Osteocyte (in vitro differentiated cells): ENCODE measurements at regions not wholly inside any gene's neighbourhood (a gene's known extent, or its start where the extent isn't known, plus 50 kb on each side); places are given as distances from the start of the nearest gene placed in this dataset.
A peak's percentile ranks its signal among the peaks of the same experiment; 100 is the strongest.
"Not testable (repeated sequence)": the region's sequence is repeated elsewhere in the genome, so short reads cannot be mapped to it uniquely, and the experiment has no call there.

Source experiments
- DNase-seq: peaks from one replicate; pipeline ENCODE4 v3.0.0; 2021; ENCODE audit warnings: mixed read lengths; ENCODE audit not compliant: unreplicated experiment; ENCODE audit errors: extremely low spot score
- H3K27ac Mint-ChIP-seq: one replicate; pipeline ENCODE4 v1.8.0; 2021; ENCODE audit warnings: mild to moderate bottlenecking, mixed read lengths; ENCODE audit not compliant: unreplicated experiment
- H3K27me3 Mint-ChIP-seq: one replicate; pipeline ENCODE4 v1.8.0; 2021; ENCODE audit warnings: mixed read lengths; ENCODE audit not compliant: unreplicated experiment
- H3K36me3 Mint-ChIP-seq: one replicate; pipeline ENCODE4 v1.8.0; 2021; ENCODE audit warnings: mixed read lengths; ENCODE audit not compliant: unreplicated experiment
- H3K4me1 Mint-ChIP-seq: one replicate; pipeline ENCODE4 v1.8.0; 2021; ENCODE audit warnings: mixed read lengths; ENCODE audit not compliant: unreplicated experiment
- H3K4me3 Mint-ChIP-seq: one replicate; pipeline ENCODE4 v1.8.0; 2021; ENCODE audit warnings: mild to moderate bottlenecking, moderate library complexity, mixed read lengths; ENCODE audit not compliant: unreplicated experiment
- H3K9me3 Mint-ChIP-seq: one replicate; pipeline ENCODE4 v1.8.0; 2021; ENCODE audit warnings: mixed read lengths; ENCODE audit not compliant: unreplicated experiment
- CTCF ChIP-seq: fragments of 200-600 bp; sonication (generic); IDR thresholded peaks from 2 replicates; pipeline ENCODE4 v1.5.0; 2021; ENCODE audit warnings: antibody characterized with exemption, mild to moderate bottlenecking, moderate library complexity

- Mint-ChIP-seq H3K9me3 (peaks cover 4% of the 10 kb centered on the region), H3K27me3 (no peaks in the 10 kb centered on the region), H3K4me1 (peaks cover 47% of the 10 kb centered on the region), H3K36me3 (no peaks in the 10 kb centered on the region), H3K4me3 (no peak overlapping the region), H3K27ac (no peak overlapping the region)
- TF ChIP-seq CTCF, result no peak
- no peak for DNase-seq
Measured at GRCh38 chr1:222377428-222378088, 170.3 kb downstream of the HHIPL2 start.

GRCh38 chr1:222376791-222377190 is 171.1 kb downstream of the HHIPL2 start:
- H3K4me1 Mint-ChIP-seq, result peaks cover 54% of the 10 kb centered on the region
- not testable (repeated sequence) for H3K9me3 Mint-ChIP-seq, H3K27me3 Mint-ChIP-seq, H3K36me3 Mint-ChIP-seq, DNase-seq, H3K4me3 Mint-ChIP-seq, H3K27ac Mint-ChIP-seq

- peak overlapping the region; percentile 36 for H3K27ac Mint-ChIP-seq
- no peak overlapping the region for H3K4me3 Mint-ChIP-seq
- no peak for TF ChIP-seq CTCF
- peaks cover 65% of the 10 kb centered on the region for H3K4me1 Mint-ChIP-seq
- no peak for DNase-seq
- H3K36me3 Mint-ChIP-seq, result no peaks in the 10 kb centered on the region
- peaks cover 4% of the 10 kb centered on the region for H3K9me3 Mint-ChIP-seq
- H3K27me3 Mint-ChIP-seq, result no peaks in the 10 kb centered on the region
Measured at GRCh38 chr1:222375701-222376100, 172.2 kb downstream of the HHIPL2 start.

- TF ChIP-seq CTCF, result no peak
- peaks cover 72% of the 10 kb centered on the region for H3K4me1 Mint-ChIP-seq
- no peak overlapping the region for H3K27ac Mint-ChIP-seq
- DNase-seq, result no peak
- no peaks in the 10 kb centered on the region for H3K27me3 Mint-ChIP-seq
- H3K4me3 Mint-ChIP-seq, result no peak overlapping the region
- H3K36me3 Mint-ChIP-seq, result no peaks in the 10 kb centered on the region
- H3K9me3 Mint-ChIP-seq, result no peaks in the 10 kb centered on the region
Measured at GRCh38 chr1:222373831-222374602, 173.9 kb downstream of the HHIPL2 start.

- Mint-ChIP-seq H3K27me3 (no peaks in the 10 kb centered on the region), H3K4me3 (no peak overlapping the region), H3K36me3 (no peaks in the 10 kb centered on the region), H3K27ac (no peak overlapping the region), H3K9me3 (no peaks in the 10 kb centered on the region), H3K4me1 (peaks cover 72% of the 10 kb centered on the region)
- DNase-seq, result no peak
- no peak for TF ChIP-seq CTCF
Measured at GRCh38 chr1:222373216-222373615, 174.7 kb downstream of the HHIPL2 start.
